NCI-H2107 treated with DMSO at 0.1 percent for 48 hours (cell line): ENCODE measurements at regions not wholly inside any gene's neighbourhood (a gene's known extent, or its start where the extent isn't known, plus 50 kb on each side); places are given as distances from the start of the nearest gene placed in this dataset.
"Not testable (repeated sequence)": the region's sequence is repeated elsewhere in the genome, so short reads cannot be mapped to it uniquely, and the experiment has no call there.

Source experiments
- DNase-seq: peaks from one replicate; lab custom pipeline; 2025; ENCODE audit not compliant: unreplicated experiment; lab: John Stamatoyannopoulos, UW

DNA sequence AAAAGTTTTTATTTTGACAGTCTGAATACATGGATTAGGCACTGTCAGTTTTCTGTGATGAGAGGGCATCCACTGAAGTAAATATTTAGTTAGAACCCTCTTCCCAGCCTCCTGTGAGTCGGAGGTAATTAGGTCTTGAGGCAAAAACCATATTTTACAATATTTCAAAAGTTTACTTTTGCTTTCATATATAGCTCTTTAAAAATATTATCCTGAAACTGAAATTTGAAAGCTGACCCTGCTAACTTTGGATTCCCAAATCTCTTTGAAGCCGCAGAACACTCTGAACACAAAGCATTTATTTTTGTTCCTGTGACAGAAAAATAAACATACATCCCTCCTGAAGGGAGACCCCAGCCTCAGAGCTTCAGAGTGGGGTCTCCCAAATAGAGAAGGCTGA is 317.4 kb downstream of the KIF20B start:
- DNase-seq = no peak

DNA sequence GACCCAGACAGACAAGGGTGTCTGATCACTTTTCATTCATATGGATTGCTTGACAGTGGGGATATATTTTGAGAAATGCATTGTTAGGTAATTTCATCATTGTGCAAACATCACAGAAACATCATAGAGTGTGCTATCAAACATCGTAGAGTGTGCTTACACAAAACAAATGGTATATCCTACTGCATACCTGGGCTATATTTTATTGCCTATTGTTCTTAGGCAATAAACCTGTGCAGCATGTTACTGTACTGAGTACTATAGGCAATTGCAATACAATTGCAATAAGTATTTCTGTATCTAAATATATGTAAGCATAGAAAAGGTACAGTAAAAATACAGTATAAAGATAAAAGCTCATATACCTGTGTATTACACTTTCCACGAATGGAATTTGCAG is 319.1 kb downstream of the KIF20B start:
- DNase-seq = no peak

DNA sequence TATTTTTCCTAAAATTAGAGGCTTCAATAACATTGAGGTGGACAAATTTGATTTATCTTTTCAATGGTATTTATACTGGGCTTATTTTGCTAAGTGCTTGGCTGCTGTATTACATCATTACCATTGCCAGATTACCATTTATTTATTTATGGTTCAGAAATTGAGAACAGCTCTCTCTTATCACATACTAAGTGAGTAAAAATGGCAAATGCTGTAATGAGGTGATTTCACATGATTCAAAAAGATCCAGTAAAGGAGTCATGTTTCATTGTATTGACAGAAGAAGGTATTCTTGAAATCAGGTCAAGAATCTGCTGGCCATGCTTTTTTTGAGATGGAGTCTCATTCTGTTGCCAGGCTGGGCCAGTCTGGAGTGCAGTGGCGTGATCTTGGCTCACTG is 322.6 kb downstream of the KIF20B start:
- no peak for DNase-seq

DNA sequence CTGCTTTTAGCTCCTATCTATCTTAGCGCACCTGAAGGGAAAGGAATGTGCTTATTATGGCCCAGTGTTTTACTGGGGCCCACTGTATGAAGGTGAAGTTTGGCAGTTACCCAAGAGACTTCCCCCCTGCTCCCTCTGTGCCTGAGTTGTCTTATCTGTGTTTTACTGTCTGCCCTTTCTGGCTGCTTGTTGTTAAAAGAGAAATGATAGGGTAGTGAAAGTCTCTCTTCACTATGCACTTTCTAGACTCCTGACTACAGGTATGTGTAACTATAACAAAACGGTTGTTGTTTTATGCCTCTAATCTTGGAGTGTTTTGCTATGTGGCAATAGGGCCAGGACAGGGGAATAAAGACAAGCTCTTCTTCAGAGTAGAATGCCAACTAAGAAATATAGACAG is 326.9 kb downstream of the KIF20B start:
- DNase-seq = no peak

DNA sequence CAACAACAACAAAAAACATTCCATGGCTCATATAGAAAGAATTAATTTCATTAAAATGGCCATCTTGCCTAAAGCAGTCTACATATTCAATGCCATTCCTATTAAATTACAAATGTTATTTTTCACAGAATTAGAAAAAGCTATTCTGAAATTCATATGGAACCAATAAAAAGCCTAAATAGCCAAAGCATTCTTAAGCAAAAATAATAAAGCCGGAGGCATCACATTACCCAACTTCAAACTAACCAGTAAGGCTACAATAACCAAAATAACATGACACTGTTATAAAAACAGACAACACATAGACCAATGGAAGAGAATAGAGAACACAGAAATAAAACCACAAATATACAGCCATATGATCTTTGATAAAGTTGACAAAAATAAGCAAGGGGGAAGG is 330.4 kb downstream of the KIF20B start:
- DNase-seq = no peak

DNA sequence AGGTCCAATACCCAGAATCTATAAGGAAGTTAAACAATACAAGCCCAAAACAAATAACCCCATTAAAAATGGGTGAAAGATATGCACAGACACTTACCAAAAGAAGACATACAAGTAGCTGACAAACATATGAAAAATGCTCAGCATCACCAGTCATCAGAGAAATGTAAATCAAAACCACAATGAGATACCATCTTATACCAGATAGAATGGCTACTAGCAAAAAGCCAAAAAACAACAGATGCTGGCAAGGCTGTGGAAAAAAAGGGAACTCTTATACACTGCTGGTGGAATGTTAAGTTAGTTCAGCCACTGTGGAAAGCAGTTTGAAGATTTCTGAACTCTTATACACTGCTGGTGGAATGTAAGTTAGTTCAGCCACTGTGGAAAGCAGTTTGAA is 331.1 kb downstream of the KIF20B start:
- DNase-seq = no peak

DNA sequence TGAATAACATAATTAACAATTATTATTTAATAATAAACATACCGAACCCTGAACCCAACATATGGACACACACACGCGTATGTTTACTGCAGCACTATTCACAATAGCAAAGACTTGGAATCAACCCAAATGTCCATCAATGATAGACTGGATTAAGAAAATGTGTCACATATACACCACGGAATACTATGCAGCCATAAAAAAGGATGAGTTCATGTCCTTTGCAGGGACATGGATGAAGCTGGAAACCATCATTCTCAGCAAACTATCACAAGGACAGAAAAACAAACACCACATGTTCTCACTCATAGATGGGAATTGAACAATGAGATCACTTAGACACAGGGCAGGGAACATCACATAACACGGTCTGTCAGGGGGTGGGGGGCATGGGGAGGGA is 333.5 kb downstream of the KIF20B start:
- DNase-seq = not testable (repeated sequence)

DNA sequence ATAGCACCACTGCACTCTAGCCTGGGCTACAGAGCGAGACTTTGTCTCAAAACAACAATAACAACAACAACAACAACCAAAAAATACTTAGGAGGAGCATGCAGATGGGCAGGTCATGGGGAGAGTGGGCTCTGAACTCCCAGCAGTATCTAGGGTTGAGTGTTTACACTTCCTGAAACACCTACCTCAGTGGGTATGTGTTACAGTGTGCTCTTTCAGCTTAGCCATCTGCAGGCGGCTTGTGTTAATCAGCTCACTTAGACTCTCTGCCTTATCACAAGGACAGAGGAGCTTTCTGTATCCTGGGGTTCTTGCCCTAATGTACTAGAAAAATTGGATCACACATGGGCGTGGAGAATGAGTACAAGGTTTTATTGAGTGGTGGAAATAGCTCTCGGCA is 340.2 kb downstream of the KIF20B start:
- DNase-seq = no peak

DNA sequence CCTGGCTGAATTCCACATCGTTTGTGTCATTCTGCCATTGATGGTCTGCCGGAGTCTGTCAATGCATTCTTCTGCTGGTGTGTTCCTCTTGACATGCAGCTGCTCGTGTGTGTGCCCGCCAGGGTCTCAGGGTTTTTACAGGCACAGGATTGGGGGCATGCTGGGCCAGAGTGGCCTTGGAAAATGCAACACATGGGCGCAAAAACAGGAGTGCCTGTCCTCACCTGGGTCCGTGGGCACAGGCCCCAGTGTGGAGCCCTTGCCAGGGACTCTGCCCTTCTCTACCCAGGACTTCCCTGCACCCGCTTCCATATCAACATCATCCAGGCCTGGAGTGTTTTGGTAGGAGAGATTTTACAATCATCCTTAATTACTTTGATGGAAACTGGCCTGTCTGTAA is 340.7 kb downstream of the KIF20B start:
- DNase-seq = no peak

DNA sequence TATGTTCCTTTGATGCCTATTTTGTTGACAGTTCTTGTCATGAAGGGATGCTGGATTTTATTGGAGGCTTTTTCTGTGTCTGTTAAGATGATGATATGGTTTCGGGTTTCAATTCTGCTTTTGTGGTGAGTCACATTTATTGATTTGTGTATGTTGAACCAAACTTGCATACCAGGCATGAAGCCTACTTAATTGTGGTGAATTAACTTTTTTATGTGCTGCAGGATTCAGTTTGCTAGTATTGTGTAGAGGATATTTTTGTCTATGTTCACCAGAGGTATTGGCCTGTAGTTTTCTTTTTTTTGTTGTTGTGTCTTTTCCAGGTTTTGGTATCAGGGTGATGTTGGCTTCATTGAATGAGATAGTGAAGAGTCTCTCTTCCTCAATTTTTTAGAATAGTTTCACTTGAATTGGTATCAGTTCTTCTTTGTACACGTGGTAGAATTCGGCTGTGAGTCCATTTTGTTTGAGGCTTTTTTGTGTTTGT is 345.9 kb downstream of the KIF20B start:
- peak; percentile 10 for DNase-seq

DNA sequence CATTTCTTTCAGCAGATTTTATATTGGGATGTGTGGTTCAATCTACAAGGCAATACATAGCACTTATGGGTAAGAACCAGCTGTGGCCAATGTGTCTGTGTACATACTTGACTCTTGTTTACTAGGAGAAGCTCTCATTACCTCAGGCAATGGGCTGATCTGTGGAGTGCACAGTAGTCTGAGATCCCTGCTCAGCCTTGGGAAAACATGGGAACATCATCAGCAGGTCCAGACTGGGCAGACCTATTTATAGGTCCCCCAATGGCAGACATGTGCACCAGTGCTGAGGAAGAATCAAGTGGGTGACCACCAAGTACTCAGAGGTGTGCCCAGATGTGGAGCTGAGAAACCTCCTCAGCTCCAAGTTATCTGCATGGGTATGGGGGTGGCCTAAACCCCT is 349.7 kb downstream of the KIF20B start:
- no peak for DNase-seq

DNA sequence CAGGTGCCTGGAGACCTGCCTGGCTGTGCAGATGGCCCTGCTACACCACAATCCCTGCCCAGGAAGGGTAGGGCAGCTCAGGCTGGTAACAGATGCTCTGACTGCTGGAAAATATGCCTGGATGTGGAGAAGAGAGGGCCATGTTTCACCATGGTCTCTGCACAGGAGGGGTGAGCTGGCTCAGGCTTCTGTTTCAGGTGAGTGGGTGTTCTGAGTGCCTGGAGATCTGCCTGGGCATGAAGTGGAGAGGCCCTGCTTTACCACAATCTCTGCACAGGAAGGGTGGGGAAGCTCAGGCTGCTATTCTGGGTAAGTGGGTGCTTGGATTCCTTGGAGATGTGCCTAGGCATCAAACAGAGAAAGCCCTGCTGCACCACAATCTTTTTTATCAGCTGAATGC is 350.1 kb downstream of the KIF20B start:
- DNase-seq = no peak

DNA sequence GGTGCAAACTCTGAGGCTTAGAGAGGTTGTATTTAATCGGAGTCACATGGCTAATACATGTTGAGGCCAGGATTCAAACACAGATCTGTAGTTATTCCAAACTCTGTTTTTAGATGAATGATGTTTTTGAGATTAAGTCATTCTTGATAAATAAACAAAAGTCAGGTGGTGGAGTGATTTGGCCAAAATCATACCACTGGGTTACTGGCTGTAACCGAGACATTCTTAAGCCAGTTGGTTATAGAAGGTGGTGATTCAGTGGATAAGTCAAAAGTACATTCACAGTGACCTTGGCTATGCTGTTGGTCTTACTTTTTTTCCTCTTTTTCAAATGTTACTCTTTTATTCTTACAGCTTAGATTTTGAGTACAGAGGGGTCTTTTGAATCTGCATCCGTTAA is 361.4 kb downstream of the KIF20B start:
- no peak for DNase-seq

DNA sequence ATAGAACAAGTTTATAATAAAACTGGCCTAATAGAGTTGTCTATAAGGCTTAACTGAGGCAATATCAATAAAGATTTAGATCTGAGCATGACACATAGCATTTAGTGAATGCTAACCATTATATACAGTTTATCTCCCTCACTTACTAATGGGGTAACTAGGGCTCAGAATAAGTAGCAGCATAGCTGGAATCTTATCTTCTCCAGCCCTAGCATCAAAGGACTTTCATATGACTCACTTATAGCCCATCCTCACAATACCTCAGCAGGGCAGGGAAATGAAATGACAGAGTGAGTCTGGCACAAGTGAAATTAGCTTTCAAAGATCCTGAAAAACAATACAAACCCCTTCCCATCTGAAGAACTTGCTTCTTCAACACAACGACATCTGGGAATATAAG is 362.9 kb downstream of the KIF20B start:
- no peak for DNase-seq

DNA sequence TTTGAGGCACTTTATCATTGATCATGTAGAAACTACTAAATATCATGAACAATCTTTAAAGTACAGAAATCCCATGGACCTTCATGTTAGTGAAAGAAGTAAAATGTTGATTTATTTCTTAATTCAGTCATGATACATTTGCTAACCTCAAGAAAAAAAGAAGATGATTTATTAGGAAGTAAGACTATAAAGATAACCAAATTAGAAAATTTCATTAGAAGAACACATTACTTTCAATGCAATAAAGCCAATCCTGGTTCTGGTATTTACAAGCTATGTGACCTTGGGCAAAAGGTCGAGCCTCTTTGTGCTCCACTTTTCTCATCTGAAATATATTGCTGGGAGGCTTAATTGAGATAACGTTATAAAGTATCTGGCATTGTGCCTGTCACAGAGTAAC is 365.0 kb downstream of the KIF20B start:
- DNase-seq = no peak

DNA sequence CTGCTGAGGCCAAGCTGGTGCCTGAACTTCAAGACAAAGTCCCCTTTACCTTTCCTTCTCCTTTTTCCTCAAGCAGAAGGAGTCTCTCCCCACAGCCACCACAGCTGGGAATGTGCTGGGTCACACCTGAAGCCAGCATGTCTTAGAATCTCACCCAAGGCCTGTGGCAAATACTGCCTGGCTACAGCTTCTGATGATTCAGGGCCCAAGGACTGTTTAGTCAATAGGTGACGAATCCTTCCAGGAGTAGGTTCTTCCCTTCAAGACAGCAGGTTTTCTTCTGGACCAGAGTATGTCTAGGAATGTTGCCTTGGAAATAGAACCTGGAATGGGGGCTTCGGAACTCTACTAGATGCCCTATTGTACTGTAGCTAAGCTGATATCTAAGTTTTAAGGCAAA is 374.6 kb downstream of the KIF20B start:
- DNase-seq = no peak

DNA sequence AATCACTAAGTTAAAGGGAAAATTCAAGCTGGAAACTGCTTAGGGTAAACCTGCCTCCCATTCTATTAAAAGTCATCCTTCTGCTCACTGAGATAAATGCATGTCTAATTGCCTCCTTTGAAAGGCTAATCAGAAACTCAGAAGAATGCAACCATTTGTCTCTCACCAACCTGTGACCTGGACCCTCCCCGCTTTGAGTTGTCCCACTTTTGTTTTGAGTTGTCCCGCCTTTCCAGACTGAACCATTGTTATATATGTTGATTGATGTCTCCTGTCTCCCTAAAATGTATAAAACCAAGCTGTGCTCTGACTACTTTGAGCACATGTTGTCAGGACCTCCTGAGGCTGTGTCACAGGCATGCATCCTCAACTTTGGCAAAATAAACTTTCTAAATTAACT is 378.4 kb downstream of the KIF20B start:
- DNase-seq = no peak

DNA sequence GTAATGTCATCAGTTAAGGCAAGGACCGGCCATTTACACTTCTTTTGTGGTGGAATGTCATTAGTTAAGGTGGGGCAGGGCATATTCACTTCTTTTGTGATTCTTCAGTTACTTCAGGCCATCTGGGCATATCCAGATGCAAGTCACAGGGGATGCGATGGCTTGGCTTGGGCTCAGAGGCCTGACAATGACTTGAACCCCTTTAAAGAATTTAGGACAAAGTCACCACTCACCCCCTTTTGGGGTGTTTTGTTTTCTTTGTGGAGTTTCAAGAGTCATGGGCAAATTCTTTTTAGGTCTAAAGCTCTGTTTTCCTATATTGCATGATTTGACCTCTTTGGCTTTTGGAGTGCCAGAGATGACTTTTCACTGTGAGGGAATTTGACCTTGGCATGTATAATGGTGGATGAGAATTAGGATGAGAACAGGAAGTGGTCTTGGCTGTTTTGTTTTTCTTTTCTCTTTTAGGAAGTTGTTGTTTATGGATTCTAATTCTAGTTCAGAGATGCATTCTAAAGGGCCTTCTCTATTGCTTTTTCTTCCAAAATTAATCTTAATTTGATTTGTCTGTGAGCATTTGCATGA is 385.3 kb downstream of the KIF20B start:
- not testable (repeated sequence) for DNase-seq

DNA sequence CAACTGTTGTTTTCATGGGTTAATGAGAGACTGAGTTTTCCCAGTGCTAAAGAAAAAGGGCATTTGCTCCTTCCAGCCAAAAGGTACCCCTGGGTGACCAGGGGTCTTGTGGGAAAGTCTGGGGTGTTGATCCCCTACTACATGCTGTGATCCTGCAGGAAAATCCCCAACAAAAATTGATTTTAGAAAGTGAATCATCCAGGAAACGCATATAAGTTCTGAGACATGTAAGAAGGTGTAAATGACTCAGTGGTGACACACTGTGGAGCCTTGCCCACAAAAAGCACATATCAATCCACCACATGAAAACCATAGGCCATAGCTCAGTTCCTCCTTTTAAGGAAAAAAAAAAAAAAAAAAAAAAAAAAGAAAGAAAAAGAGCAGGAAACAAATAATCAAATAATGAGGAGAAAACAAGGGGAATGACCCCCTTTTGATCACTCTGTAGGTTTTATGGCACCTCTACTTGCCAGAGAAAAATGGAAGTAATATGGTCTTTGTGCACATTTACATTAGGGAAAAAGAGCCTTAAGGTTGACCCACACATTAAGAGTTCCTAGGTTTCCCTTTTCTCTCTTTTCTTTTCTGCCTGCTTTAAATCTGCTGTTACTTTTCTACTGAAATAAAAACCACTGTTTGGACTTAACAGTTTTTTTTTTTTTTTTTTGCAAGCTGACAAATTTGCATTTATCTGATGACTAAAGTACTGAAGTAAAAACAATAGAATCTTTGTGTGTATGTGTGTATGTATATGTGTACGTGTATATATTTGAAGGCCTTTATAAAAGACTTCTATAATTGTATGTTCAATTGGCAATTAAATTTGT is 386.0 kb downstream of the KIF20B start:
- DNase-seq = no peak

DNA sequence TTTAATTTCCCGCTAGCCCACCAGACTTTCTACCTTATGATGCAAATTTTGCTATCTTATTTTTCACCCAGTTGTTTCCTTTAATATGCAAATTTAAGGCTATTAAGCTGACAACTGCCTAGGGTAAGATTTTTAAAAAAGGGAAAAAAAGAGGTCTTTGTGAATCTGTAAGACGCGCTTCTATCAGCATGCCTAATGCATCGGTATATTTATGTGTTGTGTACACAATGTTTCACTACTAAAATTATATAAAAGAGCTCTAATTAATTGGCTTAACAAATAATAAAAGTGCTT is 386.6 kb downstream of the KIF20B start:
- DNase-seq = no peak

DNA sequence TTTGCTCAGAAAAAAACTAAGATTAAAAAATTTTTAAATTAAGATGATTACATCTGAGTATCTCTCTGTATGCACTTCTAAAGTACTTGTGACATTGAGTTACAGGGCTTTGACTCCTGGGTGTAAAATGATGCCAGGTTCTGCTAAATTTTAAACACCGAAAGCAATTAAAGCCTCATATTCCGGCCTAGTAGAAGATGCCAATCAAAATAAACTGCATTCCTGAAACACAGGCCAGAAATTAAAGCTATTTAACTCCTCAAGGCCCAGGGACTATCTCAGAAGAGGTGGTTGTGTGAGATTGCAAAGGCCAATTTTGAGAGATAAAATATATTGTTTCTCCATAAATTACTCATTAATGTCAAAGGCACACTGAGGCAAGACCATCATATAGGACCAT is 388.3 kb downstream of the KIF20B start:
- DNase-seq = no peak

DNA sequence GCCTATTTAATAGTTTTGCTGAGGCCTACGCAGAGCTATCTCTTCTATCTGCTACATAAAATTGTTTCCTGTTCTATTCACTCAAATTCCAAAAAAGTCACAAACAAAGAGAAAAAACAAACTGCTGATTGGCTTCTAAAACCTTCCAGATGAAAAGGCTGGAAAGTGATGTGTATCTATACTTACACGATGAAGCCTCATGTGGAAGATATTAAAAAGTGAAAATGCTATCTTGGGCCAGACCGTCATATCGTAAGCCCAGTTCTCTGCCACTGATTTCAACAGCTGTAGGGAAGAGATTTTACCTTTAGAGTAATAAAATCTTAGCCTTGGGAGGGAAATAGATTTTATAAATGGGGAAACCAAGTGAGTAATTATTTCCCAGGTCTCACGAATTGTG is 394.8 kb downstream of the KIF20B start:
- DNase-seq = no peak

DNA sequence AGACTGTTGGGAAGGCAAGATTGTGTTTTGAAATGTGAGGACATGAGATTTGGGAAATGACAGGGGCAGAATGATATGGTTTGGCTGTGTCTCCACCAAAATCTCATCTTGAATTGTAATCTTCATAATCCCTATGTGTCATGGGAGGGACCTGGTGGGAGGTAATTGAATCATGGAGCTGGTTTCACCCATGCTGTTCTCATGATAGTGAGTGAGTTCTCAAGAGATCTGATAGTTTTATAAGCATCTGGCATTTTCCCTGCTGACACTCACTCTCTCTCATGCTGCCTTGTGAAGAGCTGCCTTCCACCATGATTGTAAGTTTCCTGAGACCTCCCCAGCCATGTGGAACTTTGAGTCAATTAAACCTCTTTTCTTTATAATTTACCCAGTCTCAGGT is 406.2 kb downstream of the KIF20B start:
- DNase-seq = not testable (repeated sequence)
